SK-N-SH treated with all-trans-retinoic acid at 6 μM for 48 hours (cell line): ENCODE measurements at regions not wholly inside any gene's neighbourhood (a gene's known extent, or its start where the extent isn't known, plus 50 kb on each side); places are given as distances from the start of the nearest gene placed in this dataset.
A peak's percentile ranks its signal among the peaks of the same experiment; 100 is the strongest.

Source experiments
- ATAC-seq: fragments of 200-7000 bp; cut with Tn5 transposase; 3 replicates; pipeline ENCODE4 v1.9.1; 2020; ENCODE audit warnings: mild to moderate bottlenecking, moderate library complexity
- ARNTL ChIP-seq: fragments of 450-650 bp; formaldehyde crosslinking; IDR thresholded peaks from 2 replicates; pipeline ENCODE4 v1.5.0; 2020; ENCODE audit warnings: low read depth, mild to moderate bottlenecking, moderate library complexity, borderline replicate concordance
- BACH2 ChIP-seq: fragments of 250-450 bp; sonication (Bioruptor Pico); IDR thresholded peaks from 2 replicates; pipeline ENCODE4 v1.9.0; 2021; ENCODE audit warnings: mild to moderate bottlenecking, borderline replicate concordance
- ESRRG ChIP-seq: fragments of 250-450 bp; sonication (Bioruptor Pico); IDR thresholded peaks from 2 replicates; pipeline ENCODE4 v1.6.1; 2021; ENCODE audit warnings: mild to moderate bottlenecking
- OSR1 ChIP-seq: fragments of 250-450 bp; sonication (Bioruptor Pico); IDR thresholded peaks from 2 replicates; pipeline ENCODE4 v1.8.0; 2022; ENCODE audit warnings: moderate library complexity, mild to moderate bottlenecking, inconsistent platforms
- PPARA ChIP-seq: fragments of 250-450 bp; sonication (Bioruptor Pico); IDR thresholded peaks from 2 replicates; pipeline ENCODE4 v1.5.0; 2020; ENCODE audit warnings: mild to moderate bottlenecking, borderline replicate concordance
- RARB ChIP-seq: fragments of 250-450 bp; sonication (Bioruptor Pico); IDR thresholded peaks from 2 replicates; pipeline ENCODE4 v1.8.0; 2021; ENCODE audit warnings: mild to moderate bottlenecking, moderate library complexity
- SNAI2 ChIP-seq: fragments of 250-450 bp; sonication (Bioruptor Pico); IDR thresholded peaks from 2 replicates; pipeline ENCODE4 v1.5.0; 2020; ENCODE audit warnings: mild to moderate bottlenecking, moderate library complexity
- TCF4 ChIP-seq: fragments of 250-450 bp; sonication (Bioruptor Pico); IDR thresholded peaks from 2 replicates; pipeline ENCODE4 v1.8.0; 2021; ENCODE audit warnings: mild to moderate bottlenecking, moderate library complexity, borderline replicate concordance
- ZC3H10 ChIP-seq: fragments of 250-450 bp; sonication (Bioruptor Pico); IDR thresholded peaks from 2 replicates; pipeline ENCODE4 v1.5.1; 2021; ENCODE audit warnings: mild to moderate bottlenecking, moderate library complexity
- ZFP3 ChIP-seq: fragments of 250-450 bp; sonication (Bioruptor Pico); IDR thresholded peaks from 2 replicates; pipeline ENCODE4 v1.5.0; 2020; ENCODE audit warnings: mild to moderate bottlenecking, moderate library complexity
- TF ChIP-seq, protein P1 (sequence below): fragments of 250-450 bp; sonication (Bioruptor Pico); IDR thresholded peaks from 2 replicates; pipeline ENCODE4 v1.8.0; 2020; ENCODE audit warnings: mild to moderate bottlenecking, moderate library complexity, borderline replicate concordance
- TF ChIP-seq, protein P2 (sequence below): fragments of 250-450 bp; sonication (Bioruptor Pico); IDR thresholded peaks from 2 replicates; pipeline ENCODE4 v1.5.1; 2020; ENCODE audit warnings: low read depth, mild to moderate bottlenecking, moderate library complexity
- TF ChIP-seq, protein P3 (sequence below): fragments of 250-450 bp; sonication (Bioruptor Pico); IDR thresholded peaks from 2 replicates; pipeline ENCODE4 v1.5.0; 2020; ENCODE audit warnings: mild to moderate bottlenecking, moderate library complexity
- TF ChIP-seq, protein P4 (sequence below): fragments of 250-450 bp; sonication (Bioruptor Pico); IDR thresholded peaks from 2 replicates; pipeline ENCODE4 v1.8.0; 2021; ENCODE audit warnings: low read depth, mild to moderate bottlenecking, moderate library complexity, borderline replicate concordance

DNA sequence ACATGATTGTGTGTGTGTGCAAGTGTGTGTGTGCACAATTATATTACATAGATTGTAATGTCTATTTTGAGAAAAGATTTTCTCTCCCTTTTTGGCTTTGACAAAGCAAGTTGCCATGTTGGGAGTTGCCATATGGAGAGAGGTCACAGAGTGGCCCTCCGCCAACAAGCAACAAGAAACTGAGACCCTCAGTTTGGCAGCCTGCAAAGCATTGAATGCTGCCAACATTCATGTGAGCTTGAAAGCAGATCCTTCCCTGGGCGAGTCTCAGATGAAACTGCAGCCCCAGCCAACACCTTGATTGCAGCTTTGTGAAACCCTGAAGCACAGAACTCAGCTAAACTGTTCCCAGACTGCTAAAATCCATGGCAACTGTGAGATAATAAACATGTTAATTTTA, 498.0 kb downstream of the NR2F1-AS1 start:
- no peak for TF ChIP-seq PPARA (CRISPR knock-in tag)
- TF ChIP-seq ZFP3 (CRISPR knock-in tag): no peak
- TF ChIP-seq ESRRG (CRISPR knock-in tag): no peak
- no peak for TF ChIP-seq TCF4
- TF ChIP-seq, protein P1, sequence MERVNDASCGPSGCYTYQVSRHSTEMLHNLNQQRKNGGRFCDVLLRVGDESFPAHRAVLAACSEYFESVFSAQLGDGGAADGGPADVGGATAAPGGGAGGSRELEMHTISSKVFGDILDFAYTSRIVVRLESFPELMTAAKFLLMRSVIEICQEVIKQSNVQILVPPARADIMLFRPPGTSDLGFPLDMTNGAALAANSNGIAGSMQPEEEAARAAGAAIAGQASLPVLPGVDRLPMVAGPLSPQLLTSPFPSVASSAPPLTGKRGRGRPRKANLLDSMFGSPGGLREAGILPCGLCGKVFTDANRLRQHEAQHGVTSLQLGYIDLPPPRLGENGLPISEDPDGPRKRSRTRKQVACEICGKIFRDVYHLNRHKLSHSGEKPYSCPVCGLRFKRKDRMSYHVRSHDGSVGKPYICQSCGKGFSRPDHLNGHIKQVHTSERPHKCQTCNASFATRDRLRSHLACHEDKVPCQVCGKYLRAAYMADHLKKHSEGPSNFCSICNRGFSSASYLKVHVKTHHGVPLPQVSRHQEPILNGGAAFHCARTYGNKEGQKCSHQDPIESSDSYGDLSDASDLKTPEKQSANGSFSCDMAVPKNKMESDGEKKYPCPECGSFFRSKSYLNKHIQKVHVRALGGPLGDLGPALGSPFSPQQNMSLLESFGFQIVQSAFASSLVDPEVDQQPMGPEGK (CRISPR knock-in tag): no peak
- TF ChIP-seq RARB (CRISPR knock-in tag): no peak
- TF ChIP-seq SNAI2 (CRISPR knock-in tag): no peak
- no peak for TF ChIP-seq BACH2 (CRISPR knock-in tag)
- TF ChIP-seq, protein P2, sequence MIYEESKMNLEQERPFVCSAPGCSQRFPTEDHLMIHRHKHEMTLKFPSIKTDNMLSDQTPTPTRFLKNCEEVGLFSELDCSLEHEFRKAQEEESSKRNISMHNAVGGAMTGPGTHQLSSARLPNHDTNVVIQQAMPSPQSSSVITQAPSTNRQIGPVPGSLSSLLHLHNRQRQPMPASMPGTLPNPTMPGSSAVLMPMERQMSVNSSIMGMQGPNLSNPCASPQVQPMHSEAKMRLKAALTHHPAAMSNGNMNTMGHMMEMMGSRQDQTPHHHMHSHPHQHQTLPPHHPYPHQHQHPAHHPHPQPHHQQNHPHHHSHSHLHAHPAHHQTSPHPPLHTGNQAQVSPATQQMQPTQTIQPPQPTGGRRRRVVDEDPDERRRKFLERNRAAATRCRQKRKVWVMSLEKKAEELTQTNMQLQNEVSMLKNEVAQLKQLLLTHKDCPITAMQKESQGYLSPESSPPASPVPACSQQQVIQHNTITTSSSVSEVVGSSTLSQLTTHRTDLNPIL (CRISPR knock-in tag): no peak
- TF ChIP-seq, protein P3, sequence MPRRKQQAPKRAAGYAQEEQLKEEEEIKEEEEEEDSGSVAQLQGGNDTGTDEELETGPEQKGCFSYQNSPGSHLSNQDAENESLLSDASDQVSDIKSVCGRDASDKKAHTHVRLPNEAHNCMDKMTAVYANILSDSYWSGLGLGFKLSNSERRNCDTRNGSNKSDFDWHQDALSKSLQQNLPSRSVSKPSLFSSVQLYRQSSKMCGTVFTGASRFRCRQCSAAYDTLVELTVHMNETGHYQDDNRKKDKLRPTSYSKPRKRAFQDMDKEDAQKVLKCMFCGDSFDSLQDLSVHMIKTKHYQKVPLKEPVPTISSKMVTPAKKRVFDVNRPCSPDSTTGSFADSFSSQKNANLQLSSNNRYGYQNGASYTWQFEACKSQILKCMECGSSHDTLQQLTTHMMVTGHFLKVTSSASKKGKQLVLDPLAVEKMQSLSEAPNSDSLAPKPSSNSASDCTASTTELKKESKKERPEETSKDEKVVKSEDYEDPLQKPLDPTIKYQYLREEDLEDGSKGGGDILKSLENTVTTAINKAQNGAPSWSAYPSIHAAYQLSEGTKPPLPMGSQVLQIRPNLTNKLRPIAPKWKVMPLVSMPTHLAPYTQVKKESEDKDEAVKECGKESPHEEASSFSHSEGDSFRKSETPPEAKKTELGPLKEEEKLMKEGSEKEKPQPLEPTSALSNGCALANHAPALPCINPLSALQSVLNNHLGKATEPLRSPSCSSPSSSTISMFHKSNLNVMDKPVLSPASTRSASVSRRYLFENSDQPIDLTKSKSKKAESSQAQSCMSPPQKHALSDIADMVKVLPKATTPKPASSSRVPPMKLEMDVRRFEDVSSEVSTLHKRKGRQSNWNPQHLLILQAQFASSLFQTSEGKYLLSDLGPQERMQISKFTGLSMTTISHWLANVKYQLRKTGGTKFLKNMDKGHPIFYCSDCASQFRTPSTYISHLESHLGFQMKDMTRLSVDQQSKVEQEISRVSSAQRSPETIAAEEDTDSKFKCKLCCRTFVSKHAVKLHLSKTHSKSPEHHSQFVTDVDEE (CRISPR knock-in tag): no peak
- ATAC-seq: no peak

DNA sequence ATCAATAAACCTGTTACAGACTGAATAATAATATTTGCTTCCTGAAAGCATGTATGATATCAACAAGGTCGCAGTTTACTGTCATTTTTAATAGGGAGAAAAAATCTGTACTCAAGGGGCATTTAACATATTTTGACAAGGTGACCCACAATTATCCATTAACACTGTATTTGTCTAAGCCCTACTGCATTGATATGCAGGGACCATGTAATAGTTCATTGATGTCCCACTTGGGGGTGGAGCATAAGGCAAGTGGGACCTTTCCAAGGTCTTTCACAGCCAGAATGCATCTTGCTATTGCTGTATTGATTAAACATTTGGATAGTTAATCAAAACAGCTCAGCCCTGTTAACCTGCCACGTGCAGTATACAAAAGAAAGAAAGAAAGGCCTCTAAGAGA, 502.0 kb downstream of the NR2F1-AS1 start:
- TF ChIP-seq ZFP3 (CRISPR knock-in tag) (no peak), ESRRG (CRISPR knock-in tag) (no peak), OSR1 (CRISPR knock-in tag) (no peak), SNAI2 (CRISPR knock-in tag) (no peak), BACH2 (CRISPR knock-in tag) (no peak), ZC3H10 (CRISPR knock-in tag) (no peak), ARNTL (CRISPR knock-in tag) (no peak)
- TF ChIP-seq, protein P2 (CRISPR knock-in tag): no peak
- TF ChIP-seq, protein P1 (CRISPR knock-in tag): no peak
- TF ChIP-seq, protein P4, sequence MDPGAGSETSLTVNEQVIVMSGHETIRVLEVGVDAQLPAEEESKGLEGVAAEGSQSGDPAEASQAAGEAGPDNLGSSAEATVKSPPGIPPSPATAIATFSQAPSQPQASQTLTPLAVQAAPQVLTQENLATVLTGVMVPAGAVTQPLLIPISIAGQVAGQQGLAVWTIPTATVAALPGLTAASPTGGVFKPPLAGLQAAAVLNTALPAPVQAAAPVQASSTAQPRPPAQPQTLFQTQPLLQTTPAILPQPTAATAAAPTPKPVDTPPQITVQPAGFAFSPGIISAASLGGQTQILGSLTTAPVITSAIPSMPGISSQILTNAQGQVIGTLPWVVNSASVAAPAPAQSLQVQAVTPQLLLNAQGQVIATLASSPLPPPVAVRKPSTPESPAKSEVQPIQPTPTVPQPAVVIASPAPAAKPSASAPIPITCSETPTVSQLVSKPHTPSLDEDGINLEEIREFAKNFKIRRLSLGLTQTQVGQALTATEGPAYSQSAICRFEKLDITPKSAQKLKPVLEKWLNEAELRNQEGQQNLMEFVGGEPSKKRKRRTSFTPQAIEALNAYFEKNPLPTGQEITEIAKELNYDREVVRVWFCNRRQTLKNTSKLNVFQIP (CRISPR knock-in tag): no peak
- TF ChIP-seq, protein P3 (CRISPR knock-in tag): no peak
- TF ChIP-seq, all 23 proteins: peak for 0
- ATAC-seq: peak; percentile 7; the same call in 2 of the 3 replicates
